DOHH2 (cell line): ENCODE measurements at regions not wholly inside any gene's neighbourhood (a gene's known extent, or its start where the extent isn't known, plus 50 kb on each side); places are given as distances from the start of the nearest gene placed in this dataset.

Experiments
- H3F3A ChIP-seq: fragments of 200-600 bp; sonication (generic), shearing (Covaris generic); 2 replicates; pipeline ENCODE4 v1.6.0; 2016; ENCODE audit warnings: antibody characterized with exemption, mild to moderate bottlenecking; ENCODE audit not compliant: control insufficient read depth, insufficient read depth
- H3K27ac ChIP-seq: fragments of 200-600 bp; sonication (generic); 2 replicates; pipeline ENCODE4 v1.5.1; 2014; ENCODE audit warnings: low read depth, mild to moderate bottlenecking, low read length, moderate library complexity
- H3K27me3 ChIP-seq: fragments of 200-600 bp; sonication (generic); 2 replicates; pipeline ENCODE4 v1.6.1; 2014; ENCODE audit warnings: mild to moderate bottlenecking, low read length, mixed read lengths; ENCODE audit not compliant: control insufficient read depth
- H3K36me3 ChIP-seq: fragments of 200-600 bp; sonication (generic); 2 replicates; pipeline ENCODE4 v1.6.1; 2014; ENCODE audit warnings: mild to moderate bottlenecking, low read length, moderate library complexity, mixed read lengths; ENCODE audit not compliant: control insufficient read depth
- H3K4me1 ChIP-seq: fragments of 200-600 bp; sonication (generic); 2 replicates; pipeline ENCODE4 v1.6.1; 2014; ENCODE audit warnings: mild to moderate bottlenecking, low read length, mixed read lengths; ENCODE audit not compliant: control insufficient read depth
- H3K4me2 ChIP-seq: fragments of 200-600 bp; sonication (generic); 2 replicates; pipeline ENCODE4 v1.6.0; 2014; ENCODE audit warnings: mild to moderate bottlenecking, low read length, moderate library complexity
- H3K4me3 ChIP-seq: fragments of 200-600 bp; sonication (generic); 2 replicates; pipeline ENCODE4 v1.5.1; 2014; ENCODE audit warnings: mild to moderate bottlenecking, low read length, mixed read lengths
- H3K79me2 ChIP-seq: fragments of 200-600 bp; sonication (generic); 2 replicates; pipeline ENCODE4 v1.6.1; 2014; ENCODE audit warnings: mild to moderate bottlenecking, low read length, mixed read lengths; ENCODE audit not compliant: control insufficient read depth
- H3K9me2 ChIP-seq: fragments of 200-600 bp; sonication (generic); replicated peaks from 2 replicates; pipeline ENCODE4 v1.6.1; 2014; ENCODE audit warnings: mild to moderate bottlenecking, low read length, mixed read lengths; ENCODE audit not compliant: control insufficient read depth
- H3K9me3 ChIP-seq: fragments of 200-600 bp; sonication (generic); 2 replicates; pipeline ENCODE4 v1.6.1; 2014; ENCODE audit warnings: antibody characterized with exemption, low read length, mixed read lengths; ENCODE audit not compliant: control insufficient read depth, insufficient read depth
- H4K20me1 ChIP-seq: fragments of 200-600 bp; sonication (generic); 2 replicates; pipeline ENCODE4 v1.6.0; 2014; ENCODE audit warnings: low read depth, mild to moderate bottlenecking, antibody characterized with exemption, low read length, moderate library complexity; ENCODE audit not compliant: control insufficient read depth, insufficient read depth
- CTCF ChIP-seq: fragments of 200-600 bp; sonication (generic); IDR thresholded peaks from one replicate; pipeline ENCODE4 v1.5.1; 2014; ENCODE audit warnings: antibody characterized with exemption, mild to moderate bottlenecking, low read depth, low read length; ENCODE audit not compliant: poor library complexity, severe bottlenecking
- EZH2phosphoT487 ChIP-seq: fragments of 200-600 bp; sonication (generic); IDR thresholded peaks from 2 replicates; pipeline ENCODE4 v1.6.1; 2017; ENCODE audit warnings: borderline replicate concordance, mild to moderate bottlenecking, antibody characterized with exemption, low read length, moderate library complexity, mixed read lengths

GRCh38 chr14:97039717-97040363 lies 242.7 kb downstream of the VRK1 start:
- no peaks in the 10 kb centered on the region for H3K79me2 ChIP-seq
- no peaks in the 10 kb centered on the region for H3F3A ChIP-seq
- no peaks in the 10 kb centered on the region for H3K9me2 ChIP-seq
- no peak overlapping the region for H3K27ac ChIP-seq
- H3K4me2 ChIP-seq = no peak overlapping the region
- peaks cover 18% of the 10 kb centered on the region for H3K9me3 ChIP-seq
- H3K27me3 ChIP-seq = no peaks in the 10 kb centered on the region
- H3K4me1 ChIP-seq = no peaks in the 10 kb centered on the region
- H3K36me3 ChIP-seq = no peaks in the 10 kb centered on the region
- H3K4me3 ChIP-seq = no peak overlapping the region
- TF ChIP-seq CTCF = no peak
- no peaks in the 10 kb centered on the region for H4K20me1 ChIP-seq

GRCh38 chr14:97046967-97047366 lies 249.8 kb downstream of the VRK1 start:
- H3K4me1 ChIP-seq = no peaks in the 10 kb centered on the region
- H3K36me3 ChIP-seq = no peaks in the 10 kb centered on the region

GRCh38 chr14:97052001-97052400 lies 254.8 kb downstream of the VRK1 start:
- H3K9me3 ChIP-seq = no peaks in the 10 kb centered on the region
- no peak overlapping the region for H3K4me2 ChIP-seq
- no peaks in the 10 kb centered on the region for H3K36me3 ChIP-seq
- no peaks in the 10 kb centered on the region for H3K4me1 ChIP-seq
- H3K27ac ChIP-seq = no peak overlapping the region
- H3K9me2 ChIP-seq = no peaks in the 10 kb centered on the region
- H4K20me1 ChIP-seq = no peaks in the 10 kb centered on the region
- H3K4me3 ChIP-seq = no peak overlapping the region
- no peaks in the 10 kb centered on the region for H3K79me2 ChIP-seq
- no peak for TF ChIP-seq CTCF
- no peak for TF ChIP-seq EZH2phosphoT487
- H3F3A ChIP-seq = no peaks in the 10 kb centered on the region
- no peaks in the 10 kb centered on the region for H3K27me3 ChIP-seq

More at GRCh38 chr14:97046967-97047366, 249.8 kb downstream of the VRK1 start:
- H3K4me2 ChIP-seq = no peak overlapping the region
- H3K27me3 ChIP-seq = no peaks in the 10 kb centered on the region
- H3K79me2 ChIP-seq = no peaks in the 10 kb centered on the region
- H3K9me3 ChIP-seq = no peaks in the 10 kb centered on the region; the same call in 1 of the 2 replicates
- H4K20me1 ChIP-seq = no peaks in the 10 kb centered on the region
- H3K27ac ChIP-seq = no peak overlapping the region
- no peaks in the 10 kb centered on the region for H3K9me2 ChIP-seq
- TF ChIP-seq CTCF = no peak
- no peak for TF ChIP-seq EZH2phosphoT487
- H3F3A ChIP-seq = no peaks in the 10 kb centered on the region
- H3K4me3 ChIP-seq = no peak overlapping the region
